Thyroid gland (tissue), 4 donors: ENCODE measurements at regions not wholly inside any gene's neighbourhood (a gene's known extent, or its start where the extent isn't known, plus 50 kb on each side); places are given as distances from the start of the nearest gene placed in this dataset.

ENCODE experiments used
- CTCF ChIP-seq, 6 experiments: fragments of 200-600 bp in 3 of 6; fragments of 450-650 bp in 3 of 6; sonication (generic) in 3 of 6; IDR thresholded peaks; one replicate each; pipeline ENCODE4 v1.5.1; 2016 to 2019; ENCODE audit warnings: antibody characterized with exemption in 6 of 6, mild to moderate bottlenecking in 2 of 6, inconsistent platforms in 1 of 6, moderate library complexity in 1 of 6
- POLR2A ChIP-seq, 2 donors: fragments of 450-650 bp; IDR thresholded peaks; one replicate each; pipeline ENCODE4 v1.6.1; 2017; ENCODE audit warnings: antibody characterized with exemption in 2 of 2, mild to moderate bottlenecking in 2 of 2, moderate library complexity in 1 of 2

GRCh38 chr9:89789922-89790510 lies 185.2 kb downstream of the GADD45G start:
- no peak for TF ChIP-seq CTCF (IDR thresholded peaks at IDR 0.05)
- TF ChIP-seq POLR2A (IDR thresholded peaks at IDR 0.05) = no peak
